ENCODE measurements at regions not wholly inside any gene's neighbourhood (a gene's known extent, or its start where the extent isn't known, plus 50 kb on each side); places are given as distances from the start of the nearest gene placed in this dataset.

DNA sequence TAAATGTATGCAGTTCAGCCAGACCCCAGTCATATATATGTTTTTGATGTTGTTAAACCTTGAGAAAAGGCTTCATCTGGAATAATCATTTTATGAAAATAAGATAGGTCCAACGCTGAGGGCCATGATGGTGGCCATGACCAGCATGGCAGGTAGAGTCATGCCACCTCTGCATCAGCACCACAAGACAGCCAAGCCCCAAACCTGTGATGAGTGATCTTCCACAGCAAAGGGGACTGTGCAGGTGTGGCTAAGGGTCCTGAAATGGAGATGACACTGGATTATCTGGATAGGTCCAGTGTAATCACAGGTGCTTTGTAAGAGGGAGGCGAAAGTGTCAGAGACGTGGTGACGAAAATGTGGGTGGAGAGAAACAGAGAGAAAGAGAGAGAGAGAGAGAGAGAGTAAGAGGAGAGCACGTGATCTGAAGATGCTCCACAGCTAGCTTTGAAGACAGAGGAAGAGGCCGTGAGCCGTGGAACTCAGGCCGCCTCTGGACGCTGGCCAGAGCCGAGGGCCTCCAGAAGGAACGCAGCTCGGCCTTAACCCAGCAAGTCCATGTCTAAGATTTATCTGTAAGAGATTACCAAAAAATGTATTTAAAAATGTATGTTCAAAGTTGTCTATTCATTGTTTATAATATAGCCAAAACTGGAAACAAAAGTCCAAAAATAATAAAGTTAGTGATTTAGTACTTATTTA is 304.4 kb upstream of the SHH start:
- no peak for TF ChIP-seq RAD21 (IDR thresholded peaks at IDR 0.05)
- TF ChIP-seq CTCF (IDR thresholded peaks at IDR 0.05; ENCODE audit: low read depth, low read length, missing input control) = no peak
- TF ChIP-seq, protein P1, sequence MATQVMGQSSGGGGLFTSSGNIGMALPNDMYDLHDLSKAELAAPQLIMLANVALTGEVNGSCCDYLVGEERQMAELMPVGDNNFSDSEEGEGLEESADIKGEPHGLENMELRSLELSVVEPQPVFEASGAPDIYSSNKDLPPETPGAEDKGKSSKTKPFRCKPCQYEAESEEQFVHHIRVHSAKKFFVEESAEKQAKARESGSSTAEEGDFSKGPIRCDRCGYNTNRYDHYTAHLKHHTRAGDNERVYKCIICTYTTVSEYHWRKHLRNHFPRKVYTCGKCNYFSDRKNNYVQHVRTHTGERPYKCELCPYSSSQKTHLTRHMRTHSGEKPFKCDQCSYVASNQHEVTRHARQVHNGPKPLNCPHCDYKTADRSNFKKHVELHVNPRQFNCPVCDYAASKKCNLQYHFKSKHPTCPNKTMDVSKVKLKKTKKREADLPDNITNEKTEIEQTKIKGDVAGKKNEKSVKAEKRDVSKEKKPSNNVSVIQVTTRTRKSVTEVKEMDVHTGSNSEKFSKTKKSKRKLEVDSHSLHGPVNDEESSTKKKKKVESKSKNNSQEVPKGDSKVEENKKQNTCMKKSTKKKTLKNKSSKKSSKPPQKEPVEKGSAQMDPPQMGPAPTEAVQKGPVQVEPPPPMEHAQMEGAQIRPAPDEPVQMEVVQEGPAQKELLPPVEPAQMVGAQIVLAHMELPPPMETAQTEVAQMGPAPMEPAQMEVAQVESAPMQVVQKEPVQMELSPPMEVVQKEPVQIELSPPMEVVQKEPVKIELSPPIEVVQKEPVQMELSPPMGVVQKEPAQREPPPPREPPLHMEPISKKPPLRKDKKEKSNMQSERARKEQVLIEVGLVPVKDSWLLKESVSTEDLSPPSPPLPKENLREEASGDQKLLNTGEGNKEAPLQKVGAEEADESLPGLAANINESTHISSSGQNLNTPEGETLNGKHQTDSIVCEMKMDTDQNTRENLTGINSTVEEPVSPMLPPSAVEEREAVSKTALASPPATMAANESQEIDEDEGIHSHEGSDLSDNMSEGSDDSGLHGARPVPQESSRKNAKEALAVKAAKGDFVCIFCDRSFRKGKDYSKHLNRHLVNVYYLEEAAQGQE (IDR thresholded peaks at IDR 0.05) = no peak
